ENCODE measurements at regions not wholly inside any gene's neighbourhood (a gene's known extent, or its start where the extent isn't known, plus 50 kb on each side); places are given as distances from the start of the nearest gene placed in this dataset.
"Not testable (repeated sequence)": the region's sequence is repeated elsewhere in the genome, so short reads cannot be mapped to it uniquely, and the experiment has no call there.

DNA sequence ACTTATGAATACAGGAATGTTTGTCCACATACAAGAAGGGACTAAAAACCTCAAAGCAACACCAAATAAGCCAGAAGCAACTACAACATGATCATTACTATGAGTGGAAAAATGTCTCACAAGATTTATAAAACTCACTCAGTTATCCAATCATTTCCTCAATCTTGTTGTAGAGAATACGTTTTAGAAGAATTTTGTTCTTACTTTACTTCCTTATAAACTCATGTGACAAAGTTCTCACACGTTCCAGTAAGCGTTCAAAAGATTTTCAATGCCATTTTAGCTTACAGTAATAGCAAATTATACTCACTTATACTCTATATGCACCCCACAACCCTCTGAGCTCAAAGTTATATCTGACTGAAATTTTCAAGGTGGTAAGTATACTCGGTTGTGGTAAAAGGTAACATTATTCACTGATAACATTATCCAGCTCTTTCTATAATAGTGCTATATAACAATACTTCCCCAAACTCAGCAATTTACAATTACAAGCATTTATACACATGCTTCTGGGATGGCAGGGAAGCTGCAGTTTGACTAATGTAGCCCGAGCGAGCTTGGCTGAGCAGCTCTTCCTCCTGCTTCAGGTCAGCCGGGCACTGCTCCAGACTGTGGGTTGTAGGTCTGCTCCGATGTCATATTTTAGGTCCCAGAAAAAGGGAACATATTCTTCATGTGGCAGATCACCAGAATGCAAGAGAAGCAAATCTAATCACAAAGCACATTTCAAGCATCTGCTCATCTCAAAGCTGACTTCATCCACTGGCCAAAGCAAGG, 226.3 kb downstream of the RCHY1 start:
- no peak for DNase-seq (ENCODE audit: low spot score)

DNA sequence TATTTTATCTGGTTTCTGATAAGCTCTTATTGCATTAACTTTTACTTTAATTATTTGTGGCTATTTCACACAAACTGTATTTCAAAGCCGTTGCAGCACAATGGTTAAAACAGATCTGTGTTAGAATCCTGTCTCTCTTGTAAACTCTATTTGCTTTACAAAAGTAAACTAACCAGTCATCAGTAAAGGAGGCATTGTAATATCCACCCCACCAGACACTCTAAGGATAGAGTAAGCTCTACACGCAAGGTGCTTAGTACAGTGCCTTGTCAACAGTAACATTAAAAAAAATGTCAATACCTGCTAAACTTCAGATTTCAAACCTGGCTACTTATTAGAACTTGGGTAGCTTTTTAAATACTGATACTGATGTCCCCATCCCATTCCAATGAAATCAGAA, 228.4 kb downstream of the RCHY1 start:
- DNase-seq (ENCODE audit: low spot score): no peak

DNA sequence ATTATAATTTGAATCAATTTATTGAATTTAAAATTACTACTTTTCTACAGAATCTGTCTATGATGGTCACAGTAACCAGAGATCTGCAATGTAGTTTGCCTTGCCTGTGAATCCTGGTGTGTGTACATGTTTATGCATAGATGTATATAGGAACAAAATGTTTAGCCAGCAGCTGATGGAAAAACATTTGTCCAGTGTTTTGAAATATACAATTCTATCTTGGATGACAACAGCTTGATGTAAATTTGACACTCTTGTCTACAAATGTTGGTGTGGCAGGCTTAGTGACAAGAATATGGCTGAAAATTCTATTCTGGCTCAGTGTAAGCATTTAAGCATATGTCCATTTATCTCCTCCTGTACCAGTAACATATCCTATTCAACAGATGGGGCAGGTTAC, 229.4 kb downstream of the RCHY1 start:
- no peak for DNase-seq (ENCODE audit: low spot score)

DNA sequence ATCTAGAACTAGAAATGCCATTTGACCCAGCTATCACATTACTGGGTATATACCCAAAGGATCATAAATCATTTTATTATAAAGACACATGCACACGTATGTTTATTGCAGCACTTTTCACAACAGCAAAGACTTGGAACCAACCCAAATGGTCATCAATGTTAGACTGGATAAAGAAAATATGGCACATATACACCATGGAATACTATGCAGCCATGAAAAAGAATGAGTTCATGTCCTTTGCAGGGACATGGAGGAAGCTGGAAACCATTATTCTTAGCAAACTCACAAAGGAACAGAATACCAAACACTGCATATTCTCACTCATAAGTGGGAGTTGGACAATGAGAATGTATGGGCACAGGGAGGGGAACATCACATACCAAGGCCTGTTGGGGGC, 233.7 kb downstream of the RCHY1 start:
- DNase-seq (ENCODE audit: low spot score): not testable (repeated sequence)

DNA sequence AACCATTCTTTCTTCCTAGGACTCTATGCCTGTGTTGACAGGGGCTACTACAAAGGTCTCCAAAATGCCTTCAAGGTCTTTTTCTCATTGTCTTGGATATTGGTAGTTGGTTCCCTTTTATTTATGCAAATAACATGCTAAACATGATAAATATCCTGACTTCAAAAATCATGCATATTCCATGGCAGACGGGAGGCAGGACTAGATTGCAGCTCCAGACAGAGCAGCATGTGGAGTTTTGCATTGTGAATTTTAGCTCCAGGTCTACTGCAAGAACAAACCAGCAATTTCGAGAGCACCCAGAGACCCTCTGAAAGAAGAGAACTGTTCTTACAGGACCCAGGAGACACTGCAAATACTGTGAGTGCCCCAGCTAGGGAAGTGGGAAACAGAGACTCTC, 254.9 kb downstream of the RCHY1 start:
- no peak for DNase-seq (ENCODE audit: low spot score)

DNA sequence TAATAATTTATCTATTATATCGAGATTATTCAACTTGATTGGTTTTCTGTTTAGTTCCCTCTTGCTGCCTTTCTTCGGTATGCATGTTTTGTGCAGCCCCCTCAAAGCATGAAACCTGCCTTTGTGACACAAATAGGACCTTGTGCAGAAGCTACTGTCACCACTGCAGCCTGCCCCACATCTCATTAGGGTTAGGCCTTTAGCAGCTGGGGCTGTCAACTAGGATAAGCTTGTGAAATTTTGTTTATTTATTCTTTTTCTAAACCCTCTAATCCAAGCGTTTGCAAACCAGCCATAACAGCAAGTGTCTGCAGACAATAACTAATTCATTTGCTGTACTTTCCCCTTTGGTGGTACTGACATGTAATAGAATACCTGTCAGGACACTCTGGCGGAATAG, 258.9 kb downstream of the RCHY1 start:
- DNase-seq (ENCODE audit: low spot score): no peak

DNA sequence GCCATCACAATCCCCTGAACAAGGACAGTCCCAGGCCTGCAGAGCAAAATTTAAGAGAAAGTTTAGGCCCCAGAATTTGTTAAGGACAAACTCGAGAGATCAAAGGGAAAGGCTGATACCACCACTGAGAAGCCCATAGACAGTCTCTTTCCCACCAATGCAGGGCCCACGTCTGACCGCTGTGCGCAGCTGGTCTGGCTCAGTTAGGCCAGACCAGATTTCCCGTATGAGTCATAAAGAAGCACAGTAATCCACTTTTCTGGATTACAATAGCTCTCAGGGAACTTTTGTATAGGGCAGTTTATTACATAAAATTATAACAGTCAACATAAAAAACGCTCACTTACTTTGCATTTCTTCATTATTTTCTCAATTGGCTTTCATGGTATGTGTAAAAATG, 259.5 kb downstream of the RCHY1 start:
- peak; percentile 71 for DNase-seq (ENCODE audit: low spot score)

DNA sequence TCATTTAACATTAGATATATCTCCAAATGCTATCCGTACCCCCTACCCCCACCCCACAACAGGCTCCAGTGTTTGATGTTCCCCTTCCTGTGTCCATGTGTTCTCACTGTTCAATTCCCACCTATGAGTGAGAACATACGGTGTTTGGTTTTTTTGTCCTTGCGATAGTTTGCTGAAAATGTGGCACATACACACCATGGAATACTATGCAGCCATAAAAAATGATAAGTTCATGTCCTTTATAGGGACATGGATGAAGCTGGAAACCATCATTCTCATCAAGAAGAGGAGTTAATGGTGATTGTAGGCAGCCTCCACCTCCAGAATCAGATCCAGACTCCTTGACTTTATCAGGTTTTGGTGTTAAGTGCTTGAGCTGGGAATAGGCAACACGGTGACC, 261.1 kb downstream of the RCHY1 start:
- not testable (repeated sequence) for DNase-seq (ENCODE audit: low spot score)

DNA sequence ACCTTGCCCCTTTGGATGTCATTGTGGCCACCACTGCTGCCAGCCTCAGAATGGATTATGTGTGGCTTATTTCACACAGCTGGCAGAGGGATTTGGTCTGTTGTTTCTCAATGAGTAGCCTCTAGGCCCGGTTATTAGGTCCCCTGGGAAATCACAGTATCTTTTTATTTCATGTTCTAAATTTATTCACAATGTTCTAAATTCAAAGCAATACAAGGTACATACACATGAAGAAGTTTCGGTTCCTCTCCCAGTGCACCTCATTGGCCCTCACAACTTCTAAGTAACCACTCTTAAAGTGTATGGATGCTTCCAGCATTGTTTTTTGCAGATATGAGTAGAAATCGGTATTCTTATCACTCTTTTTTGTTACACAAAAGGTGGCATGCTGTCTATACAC, 262.7 kb downstream of the RCHY1 start:
- no peak for DNase-seq (ENCODE audit: low spot score)

DNA sequence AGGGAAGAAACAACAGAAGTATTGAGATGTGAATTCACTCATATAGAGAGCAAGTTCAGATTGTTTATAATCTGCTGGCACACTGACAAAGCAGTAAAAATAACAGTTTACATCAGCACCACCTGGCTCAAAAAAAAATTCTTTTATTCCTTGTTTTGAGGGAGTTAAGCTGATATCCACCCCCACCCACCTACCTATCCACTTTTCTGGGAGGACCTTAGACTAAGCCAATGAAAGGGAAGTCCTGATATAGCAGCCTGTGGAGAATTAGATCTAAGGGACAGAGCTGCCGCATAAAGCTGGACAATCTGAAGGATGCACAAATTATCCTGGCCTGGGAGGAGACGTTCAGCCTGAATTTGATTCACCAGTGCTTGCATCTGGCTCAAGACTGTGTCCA, 264.5 kb downstream of the RCHY1 start:
- no peak for DNase-seq (ENCODE audit: low spot score)

DNA sequence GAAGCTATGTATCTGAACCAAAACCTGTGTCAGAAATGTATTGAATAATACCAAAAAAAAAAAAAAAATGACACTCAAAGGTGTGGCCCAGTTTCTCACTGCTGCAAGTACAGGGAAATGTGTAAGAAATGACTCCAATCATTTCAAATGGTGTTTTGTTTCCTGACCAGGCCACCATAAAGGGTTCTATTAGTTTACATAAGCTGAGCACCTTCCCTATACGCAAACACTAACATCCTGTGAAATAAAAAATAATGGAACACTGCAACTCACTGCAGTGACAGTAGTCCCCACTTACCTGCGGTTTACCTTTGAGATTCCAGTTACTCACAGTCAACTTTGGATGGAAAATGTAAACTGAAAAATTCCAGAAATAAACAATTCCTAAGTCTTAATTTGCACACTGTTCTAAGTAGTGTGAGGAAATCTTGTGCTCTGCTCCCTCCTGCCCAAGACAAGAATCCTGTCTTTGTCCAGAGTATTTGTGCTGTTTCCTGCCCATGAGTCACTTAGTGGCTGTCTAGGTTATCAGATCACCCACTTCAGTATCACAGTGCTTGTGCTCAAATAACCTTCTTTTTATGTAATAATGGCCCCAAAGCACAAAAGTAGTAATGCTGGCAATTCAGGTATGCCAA, 265.3 kb downstream of the RCHY1 start:
- peak; percentile 22 for DNase-seq (ENCODE audit: low spot score)

DNA sequence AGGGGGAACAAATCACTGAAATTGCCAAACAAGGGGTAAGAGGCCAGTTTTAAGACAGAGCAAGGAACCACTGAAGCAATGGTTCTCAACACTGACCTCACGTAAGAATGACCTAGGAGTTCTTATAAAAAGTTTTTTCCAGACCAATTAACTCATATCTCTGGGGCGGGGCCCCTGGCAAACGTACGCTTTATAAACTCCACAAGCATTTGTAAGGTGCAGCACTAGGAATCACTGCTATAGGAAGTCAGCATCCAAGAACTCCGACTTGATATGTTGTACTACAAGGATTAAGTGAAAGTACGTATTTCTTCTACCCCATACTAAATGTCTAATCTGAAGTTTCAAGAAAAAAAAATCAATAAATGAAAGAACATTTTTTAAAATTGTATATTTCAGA, 269.9 kb downstream of the RCHY1 start:
- DNase-seq (ENCODE audit: low spot score): no peak

DNA sequence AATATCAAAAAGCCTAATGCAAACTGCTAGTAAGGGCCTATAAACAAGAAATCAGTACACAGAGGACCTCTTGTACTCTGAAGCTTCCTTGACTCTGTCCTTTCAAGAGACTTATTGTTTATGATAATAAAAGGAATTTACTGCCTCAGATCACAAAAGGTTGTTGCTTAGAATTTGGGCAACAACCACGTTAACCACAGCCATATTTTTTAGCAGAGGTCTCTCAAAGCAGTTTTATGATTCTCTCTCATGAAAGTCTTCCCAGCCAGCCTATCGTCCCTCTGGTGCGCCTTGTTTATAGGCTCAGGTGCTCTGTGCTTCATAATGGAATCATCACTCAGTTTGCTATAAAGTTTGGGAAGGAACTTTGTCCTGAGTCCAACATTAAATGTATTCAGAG, 270.6 kb downstream of the RCHY1 start:
- DNase-seq (ENCODE audit: low spot score): no peak

DNA sequence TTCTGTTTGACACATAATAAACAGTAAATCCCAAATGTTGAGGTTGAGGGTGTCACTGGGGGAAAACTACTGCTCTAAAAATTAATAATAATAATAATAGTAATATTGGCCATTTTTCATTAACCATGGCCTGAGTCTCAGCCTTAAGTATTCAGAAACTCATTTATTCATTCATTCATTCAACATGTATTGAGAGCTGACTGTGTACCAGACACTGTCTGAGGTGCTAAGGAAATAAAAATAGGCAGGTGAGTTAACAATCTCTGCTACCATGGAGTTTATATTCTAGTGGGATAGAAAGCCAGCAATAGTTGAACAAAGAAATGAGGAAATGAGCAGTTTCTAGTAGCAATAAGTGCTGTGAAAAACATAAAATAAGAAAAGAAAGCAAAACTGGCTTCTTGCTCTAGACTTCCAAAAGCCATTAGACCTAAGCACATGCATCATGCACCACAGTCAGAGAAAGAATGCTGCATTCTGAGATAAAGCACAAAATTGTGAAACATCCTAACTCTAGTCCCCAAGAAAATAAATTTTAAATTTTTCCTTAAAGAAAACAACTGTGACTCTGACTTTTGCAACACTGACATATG, 278.7 kb downstream of the RCHY1 start:
- peak; percentile 49 for DNase-seq (ENCODE audit: low spot score)

DNA sequence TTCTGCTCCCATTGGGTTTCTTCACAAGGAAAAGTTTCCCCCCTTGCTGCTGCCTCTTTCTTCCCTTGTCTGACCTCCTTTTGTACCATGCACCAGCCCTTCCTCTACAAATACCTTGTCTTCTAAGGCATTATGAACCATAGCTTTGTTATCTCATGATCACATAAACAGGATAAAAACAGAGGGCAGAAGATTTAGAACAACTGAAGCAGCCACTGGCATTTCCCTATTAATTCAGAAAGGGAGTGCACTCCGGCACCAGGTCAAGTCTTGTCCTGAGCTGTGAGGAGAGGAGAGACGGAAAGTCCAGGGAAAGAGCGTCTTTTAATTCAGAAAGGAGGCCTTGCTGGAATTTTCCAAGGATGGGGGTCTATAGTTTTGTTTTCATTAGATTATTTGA, 281.7 kb downstream of the RCHY1 start:
- DNase-seq (ENCODE audit: low spot score): peak; percentile 68

DNA sequence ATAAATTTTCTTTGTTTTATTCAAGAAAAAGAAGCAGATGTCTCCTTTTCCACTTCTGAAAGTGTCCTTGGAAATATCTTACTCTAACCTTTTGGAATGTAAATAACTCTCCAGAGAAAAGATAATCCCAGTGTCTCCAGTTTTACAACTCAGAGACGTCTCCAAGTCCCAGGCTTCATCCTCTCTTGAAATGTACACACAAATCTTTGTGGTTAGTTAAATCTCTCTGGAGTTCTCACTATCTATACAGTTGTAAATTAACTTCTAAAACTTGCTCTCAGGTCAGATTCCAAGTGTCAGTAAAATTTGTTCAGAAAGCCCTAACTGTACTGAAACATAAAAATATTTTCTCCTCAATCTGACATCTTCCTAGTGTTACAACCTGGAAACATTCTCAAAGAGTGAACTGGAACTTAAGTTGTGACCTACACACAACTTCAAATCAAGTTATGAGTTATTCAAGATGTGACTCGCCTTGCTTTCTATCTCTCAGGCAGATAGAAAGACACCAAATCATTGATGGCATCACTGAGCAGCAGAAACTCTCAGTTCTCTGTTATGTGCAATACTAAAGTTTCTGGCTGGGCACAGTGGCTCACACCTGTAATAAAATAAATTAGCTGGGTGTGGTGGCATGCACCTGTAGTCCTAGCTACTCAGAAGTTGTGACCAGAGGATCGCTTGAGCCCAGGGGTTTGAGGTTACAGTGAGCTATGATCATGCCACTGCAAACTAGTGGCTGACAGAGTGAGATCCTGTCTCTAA, 284.2 kb downstream of the RCHY1 start:
- DNase-seq (ENCODE audit: low spot score): peak; percentile 94

DNA sequence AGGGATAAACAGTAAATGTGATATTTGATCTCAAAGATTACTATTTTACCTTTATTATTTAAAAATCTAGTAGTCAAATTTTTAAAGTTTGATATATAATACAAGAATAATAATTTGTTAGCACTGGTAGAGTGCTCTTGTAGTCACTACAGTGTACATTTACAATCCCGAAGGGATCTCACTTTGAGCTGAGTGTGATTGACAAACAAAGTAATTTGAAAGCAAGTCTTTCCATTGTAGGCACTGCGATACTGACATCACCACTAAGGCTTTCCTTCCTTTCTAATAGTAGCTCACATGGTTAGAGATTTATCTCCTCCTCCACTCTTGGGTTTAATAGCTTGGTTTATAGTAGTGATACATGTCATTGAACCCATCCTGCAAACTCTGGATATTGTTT, 280.6 kb downstream of the PARM1 start:
- no peak for DNase-seq (ENCODE audit: low spot score)

DNA sequence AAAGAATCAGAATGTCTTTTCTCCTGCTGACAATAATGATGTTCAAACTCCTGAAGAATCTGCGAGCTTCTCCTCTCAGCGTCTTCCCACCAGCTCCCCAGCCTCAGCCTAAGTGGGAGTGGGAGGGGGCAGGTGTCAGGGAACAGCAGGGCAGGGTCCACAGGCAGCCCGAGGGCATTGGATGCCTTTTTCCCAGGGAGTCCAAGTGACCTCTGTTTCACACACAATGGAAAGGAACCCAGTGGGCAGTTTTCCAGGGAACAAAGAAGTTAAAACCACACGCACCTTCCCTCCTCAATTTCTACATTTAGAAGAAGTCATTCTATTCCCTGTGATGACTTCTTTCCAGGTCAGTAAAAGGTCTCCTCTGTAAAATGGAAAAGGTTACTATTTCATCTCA, 278.5 kb downstream of the PARM1 start:
- DNase-seq (ENCODE audit: low spot score): no peak

DNA sequence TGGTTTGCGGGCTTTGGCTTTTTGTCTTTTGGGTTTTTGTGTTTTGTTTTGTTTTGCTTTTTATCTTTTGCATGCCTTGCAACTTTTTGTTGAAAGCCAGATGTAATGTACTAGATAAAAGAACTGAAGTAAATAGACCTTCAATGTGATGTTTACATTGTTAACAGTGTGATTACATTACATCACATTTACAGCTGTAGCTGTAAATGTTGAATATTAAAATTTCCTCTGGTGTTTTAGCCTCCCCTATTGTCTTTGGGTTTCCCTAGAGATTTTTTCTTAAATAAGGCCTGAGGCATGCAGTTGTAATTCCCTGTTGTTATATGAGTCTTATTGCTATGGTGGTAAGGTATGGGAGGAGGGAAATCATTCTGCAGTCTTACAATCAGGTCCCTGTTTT, 275.0 kb downstream of the PARM1 start:
- no peak for DNase-seq (ENCODE audit: low spot score)

DNA sequence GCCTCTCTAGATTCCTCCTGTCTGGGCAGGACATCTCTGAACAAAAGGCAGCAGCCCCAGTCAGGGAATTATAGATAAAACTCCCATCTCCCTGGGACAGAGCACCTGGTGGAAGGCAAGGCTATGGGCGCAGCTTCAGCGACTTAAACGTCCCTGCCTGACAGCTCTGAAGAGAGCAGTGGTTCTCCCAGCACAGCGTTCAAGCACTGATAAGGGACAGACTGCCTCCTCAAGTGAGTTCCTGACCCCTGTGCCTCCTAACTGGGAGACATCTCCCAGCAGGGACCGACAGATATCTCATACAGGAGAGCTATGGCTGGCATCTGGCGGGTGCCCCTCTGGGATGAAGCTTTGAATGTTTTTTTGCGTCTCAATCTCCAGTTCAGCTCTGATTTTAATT, 262.2 kb downstream of the PARM1 start:
- no peak for DNase-seq (ENCODE audit: low spot score)

DNA sequence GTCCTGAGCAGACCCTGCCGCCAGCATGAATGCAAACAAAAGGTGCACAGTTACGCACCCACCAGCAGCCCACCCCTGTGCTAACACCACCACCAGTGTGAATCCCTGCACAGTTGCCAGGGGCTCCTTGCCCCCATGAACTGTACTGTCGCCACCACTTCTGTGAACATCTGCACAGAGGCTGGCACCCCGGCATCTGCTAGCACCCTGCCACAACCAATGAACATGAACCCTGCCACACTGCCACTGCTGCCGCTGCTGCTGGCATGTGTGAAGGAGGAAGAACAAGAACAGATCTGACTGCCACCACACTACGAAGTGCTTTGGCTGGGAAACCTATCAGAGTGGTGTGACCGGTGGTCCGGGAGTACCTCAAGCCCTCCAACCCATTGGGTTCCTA, 261.3 kb downstream of the PARM1 start:
- no peak for DNase-seq (ENCODE audit: low spot score)

DNA sequence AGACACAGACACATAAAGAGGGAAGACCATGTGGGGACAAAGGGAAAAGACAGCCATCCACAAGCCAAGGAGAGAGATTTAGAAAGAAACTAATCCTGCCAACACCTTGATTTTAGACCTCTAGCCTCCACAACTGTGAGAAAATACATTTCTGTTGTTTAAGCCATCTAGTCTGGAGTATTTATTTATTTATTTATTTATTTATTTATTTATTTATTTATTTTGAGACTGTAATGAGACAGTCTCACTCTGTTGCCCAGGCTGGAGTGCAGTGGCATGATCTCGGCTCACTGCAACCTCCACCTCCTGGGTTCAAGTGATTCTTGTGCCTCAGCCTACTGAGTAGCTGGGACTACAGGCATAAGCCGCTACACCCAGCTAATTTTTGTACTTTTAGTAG, 259.3 kb downstream of the PARM1 start:
- not testable (repeated sequence) for DNase-seq (ENCODE audit: low spot score)

Data from umbilical cord (tissue), 1 donor.